IMR-90 (cell line): ENCODE measurements at regions not wholly inside any gene's neighbourhood (a gene's known extent, or its start where the extent isn't known, plus 50 kb on each side); places are given as distances from the start of the nearest gene placed in this dataset.

Experiments used
- ATAC-seq: fragments of 200-7000 bp; cut with Tn5 transposase; 2 replicates; pipeline ENCODE4 v1.9.1; 2020; ENCODE audit warnings: low read depth, mild to moderate bottlenecking, moderate library complexity
- BruUV-seq: library from RNA; stranded (reverse); fragments of 400-500 nt; replicated peaks from 2 replicates; lab custom pipeline; 2021; lab: Mats Ljungman, UMichigan
- CTCF ChIA-PET: fragments of 300-600 bp; formaldehyde crosslinking; extraction: SDS; loops from one replicate; lab custom pipeline; 2021; ENCODE audit warnings: antibody characterized with exemption; lab: Yijun Ruan, JAX
- POLR2A ChIA-PET: fragments of 300-600 bp; sonication (Branson Sonifier 250); formaldehyde crosslinking; loops from one replicate; lab custom pipeline; 2022; ENCODE audit warnings: antibody characterized with exemption; ENCODE audit not compliant: unreplicated experiment; lab: Charles Lee
- DNase-seq: peaks from one replicate; pipeline ENCODE4 v3.0.0; 2013
- H2AFZ ChIP-seq: replicated peaks from 2 replicates; pipeline ENCODE3; 2013; ENCODE audit warnings: low read length, mild to moderate bottlenecking; ENCODE audit not compliant: poor library complexity
- H2AK5ac ChIP-seq: 2 replicates; pipeline ENCODE4 v1.6.1; 2013; ENCODE audit warnings: low read depth, low read length, inconsistent platforms
- H2AK9ac ChIP-seq: replicated peaks from 2 replicates; pipeline ENCODE3; 2013; ENCODE audit warnings: mild to moderate bottlenecking, low read depth, low read length, moderate library complexity; ENCODE audit not compliant: poor library complexity
- H2BK120ac ChIP-seq: 2 replicates; pipeline ENCODE4 v1.6.1; 2013; ENCODE audit warnings: low read depth, low read length, inconsistent platforms
- H2BK15ac ChIP-seq: 3 replicates; pipeline ENCODE4 v1.6.1; 2013; ENCODE audit warnings: low read depth, low read length, inconsistent platforms
- H2BK20ac ChIP-seq: 2 replicates; pipeline ENCODE4 v1.6.1; 2013; ENCODE audit warnings: low read depth, mild to moderate bottlenecking, inconsistent platforms, low read length, moderate library complexity
- H2BK5ac ChIP-seq: 2 replicates; pipeline ENCODE4 v1.6.1; 2013; ENCODE audit warnings: mild to moderate bottlenecking, low read depth, low read length, inconsistent platforms; ENCODE audit not compliant: poor library complexity, severe bottlenecking
- H3K14ac ChIP-seq: replicated peaks from 2 replicates; pipeline ENCODE4 v1.6.1; 2013; ENCODE audit warnings: low read depth, low read length, inconsistent platforms
- H3K18ac ChIP-seq: 2 replicates; pipeline ENCODE4 v1.6.1; 2013; ENCODE audit warnings: low read depth, low read length, control low read depth
- H3K23ac ChIP-seq: 2 replicates; pipeline ENCODE4 v1.6.1; 2013; ENCODE audit warnings: low read depth, low read length, inconsistent platforms
- H3K27ac ChIP-seq: 2 replicates; pipeline ENCODE4 v1.5.1; 2013; ENCODE audit warnings: mild to moderate bottlenecking, control low read depth, low read length; ENCODE audit not compliant: insufficient read depth
- H3K27me3 ChIP-seq: 2 replicates; pipeline ENCODE4 v1.6.1; 2013; ENCODE audit warnings: low read length; ENCODE audit not compliant: control insufficient read depth, insufficient read depth
- H3K36me3 ChIP-seq: 2 replicates; pipeline ENCODE4 v1.6.1; 2013; ENCODE audit warnings: low read length, mixed read lengths; ENCODE audit not compliant: control insufficient read depth, insufficient read depth
- H3K4ac ChIP-seq: 2 replicates; pipeline ENCODE4 v1.6.1; 2013; ENCODE audit warnings: low read depth, low read length, inconsistent platforms
- H3K4me1 ChIP-seq: 2 replicates; pipeline ENCODE4 v1.6.1; 2013; ENCODE audit warnings: low read length, mixed read lengths; ENCODE audit not compliant: control insufficient read depth, insufficient read depth
- H3K4me2 ChIP-seq: 2 replicates; pipeline ENCODE4 v1.6.1; 2013; ENCODE audit warnings: low read depth, mild to moderate bottlenecking, control low read depth, low read length, moderate library complexity
- H3K4me3 ChIP-seq: 2 replicates; pipeline ENCODE4 v1.5.1; 2013; ENCODE audit warnings: low read depth, mild to moderate bottlenecking, control low read depth, low read length, moderate library complexity; ENCODE audit not compliant: insufficient read depth
- H3K56ac ChIP-seq: 2 replicates; pipeline ENCODE4 v1.6.1; 2013; ENCODE audit warnings: low read length, inconsistent platforms; ENCODE audit not compliant: insufficient read depth; ENCODE audit errors: extremely low read depth
- H3K79me1 ChIP-seq, 2 experiments: 2 replicates each; pipeline ENCODE4 v1.6.1; 2013; ENCODE audit warnings: low read length in 2 of 2, inconsistent platforms in 1 of 2, low read depth in 1 of 2
- H3K9ac ChIP-seq: 2 replicates; pipeline ENCODE4 v1.6.1; 2013; ENCODE audit warnings: low read depth, low read length, control low read depth
- H3K9me1 ChIP-seq: 2 replicates; pipeline ENCODE4 v1.6.1; 2013; ENCODE audit warnings: low read length, inconsistent platforms; ENCODE audit not compliant: insufficient read depth
- H3K9me3 ChIP-seq: 2 replicates; pipeline ENCODE4 v1.6.1; 2013; ENCODE audit warnings: low read length; ENCODE audit not compliant: control insufficient read depth, insufficient read depth
- H4K20me1 ChIP-seq: 2 replicates; pipeline ENCODE4 v1.6.1; 2013; ENCODE audit warnings: low read length, inconsistent platforms; ENCODE audit not compliant: insufficient read depth
- H4K5ac ChIP-seq: 2 replicates; pipeline ENCODE4 v1.6.1; 2013; ENCODE audit warnings: mild to moderate bottlenecking, low read depth, low read length, control low read depth
- H4K8ac ChIP-seq, 2 experiments: 2 replicates each; pipeline ENCODE4 v1.6.1; 2013; ENCODE audit warnings: low read depth in 2 of 2, low read length in 2 of 2, control low read depth in 1 of 2, inconsistent platforms in 1 of 2
- H4K91ac ChIP-seq: 2 replicates; pipeline ENCODE4 v1.6.1; 2013; ENCODE audit warnings: low read depth, low read length, inconsistent platforms; ENCODE audit not compliant: insufficient read depth
- BHLHE40 ChIP-seq: fragments of 150-350 bp; IDR thresholded peaks from 2 replicates; pipeline ENCODE4 v1.6.1; 2016; ENCODE audit warnings: mild to moderate bottlenecking, low read depth, low read length
- CEBPB ChIP-seq: IDR thresholded peaks from 2 replicates; pipeline ENCODE4 v1.6.1; 2012; ENCODE audit warnings: low read depth, low read length, improper control_type of control experiment
- CHD1 ChIP-seq: IDR thresholded peaks from 2 replicates; pipeline ENCODE4 v1.6.1; 2012; ENCODE audit warnings: low read depth, low read length, improper control_type of control experiment
- CTCF ChIP-seq: conservative IDR thresholded peaks from 2 replicates; pipeline ENCODE4 v1.5.1; 2012; ENCODE audit warnings: mild to moderate bottlenecking, low read depth, low read length, improper control_type of control experiment
- ELK1 ChIP-seq: fragments of 150-350 bp; IDR thresholded peaks from 2 replicates; pipeline ENCODE4 v1.6.1; 2016; ENCODE audit warnings: low read depth, mild to moderate bottlenecking, low read length, moderate library complexity, borderline replicate concordance
- FOS ChIP-seq: fragments of 150-350 bp; IDR thresholded peaks from 2 replicates; pipeline ENCODE4 v1.6.1; 2016; ENCODE audit warnings: low read depth, low read length
- MAZ ChIP-seq: IDR thresholded peaks from 2 replicates; pipeline ENCODE4 v1.6.1; 2012; ENCODE audit warnings: low read depth, mild to moderate bottlenecking, low read length, improper control_type of control experiment, moderate library complexity, borderline replicate concordance
- NFE2L2 ChIP-seq: fragments of 150-350 bp; IDR thresholded peaks from 2 replicates; pipeline ENCODE4 v1.6.1; 2016; ENCODE audit warnings: low read depth, mild to moderate bottlenecking, low read length
- POLR2A ChIP-seq: IDR thresholded peaks from 2 replicates; pipeline ENCODE4 v1.6.1; 2012; ENCODE audit warnings: mild to moderate bottlenecking, low read depth, low read length
- RAD21 ChIP-seq: IDR thresholded peaks from 2 replicates; pipeline ENCODE4 v1.6.1; 2012; ENCODE audit warnings: low read length, improper control_type of control experiment
- RCOR1 ChIP-seq: IDR thresholded peaks from 2 replicates; pipeline ENCODE4 v1.6.1; 2012; ENCODE audit warnings: mild to moderate bottlenecking, low read length, improper control_type of control experiment; ENCODE audit not compliant: insufficient replicate concordance
- RFX5 ChIP-seq: IDR thresholded peaks from 2 replicates; pipeline ENCODE4 v1.8.0; 2012; ENCODE audit warnings: low read depth, mild to moderate bottlenecking, low read length, moderate library complexity
- SMC3 ChIP-seq: fragments of 150-350 bp; IDR thresholded peaks from 2 replicates; pipeline ENCODE4 v1.6.1; 2016; ENCODE audit warnings: low read depth, mild to moderate bottlenecking, antibody characterized with exemption, low read length, moderate library complexity
- WGBS, 2 experiments: methylation state at CpG; one replicate each; pipeline versions ENCODE4 v1.1.5 to v1.1.7; 2013; ENCODE audit warnings: missing lambda C conversion rate in 2 of 2; ENCODE audit not compliant: insufficient read length in 1 of 2; ENCODE audit errors: extremely low coverage in 2 of 2; 5-methylcytosine and 5-hydroxymethylcytosine counted together
- dilution Hi-C: fragments of 300-500 bp; cut with HindIII; formaldehyde crosslinking; loops from one replicate; pipeline ENCODE4 v1.14.3; 2018; ENCODE audit warnings: low sequenced_read_pairs; ENCODE audit not compliant: unreplicated experiment
- in situ Hi-C: fragments of 300-500 bp; cut with MboI; formaldehyde crosslinking; loops from 3 replicates; pipeline ENCODE4 v1.14.3; 2019; ENCODE audit warnings: low sequenced_read_pairs, inconsistent platforms, mixed read lengths
- intact Hi-C: fragments of 100-400 bp; cut with micrococcal nuclease; formaldehyde crosslinking; loops from 2 replicates; pipeline ENCODE4 v1.10.0; 2022

DNA sequence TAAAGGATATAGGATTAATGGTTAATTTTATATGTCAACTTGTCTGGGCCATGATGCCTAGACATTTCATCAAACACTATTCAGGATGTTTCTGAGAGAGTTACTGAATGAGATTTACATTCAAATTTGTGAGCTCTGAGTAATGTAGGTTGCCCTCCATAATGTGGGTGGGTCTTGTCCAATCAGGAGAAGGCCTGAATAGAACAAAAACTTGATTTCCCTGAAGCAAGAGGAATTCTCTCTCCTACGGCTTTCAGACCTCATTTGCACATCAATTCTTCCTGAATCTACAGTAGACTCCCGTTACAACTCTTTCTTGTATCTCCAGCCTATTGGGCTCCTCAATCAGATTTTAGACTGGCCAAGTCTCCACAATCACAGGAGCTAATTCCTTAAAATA is 377.9 kb upstream of the PMFBP1 start:
- Histone ChIP-seq H3K18ac (no peak overlapping the region), H2BK5ac (no peak overlapping the region), H3K14ac (no peak overlapping the region), H3K79me1 (no peaks in the 10 kb centered on the region), H3K36me3 (no peaks in the 10 kb centered on the region), H3K27ac (no peak overlapping the region), H3K27me3 (no peaks in the 10 kb centered on the region), H3K9me3 (no peaks in the 10 kb centered on the region), H4K91ac (no peak overlapping the region), H4K20me1 (no peaks in the 10 kb centered on the region), H2AK5ac (no peak overlapping the region), H2AK9ac (no peak overlapping the region), H2BK15ac (no peak overlapping the region), H2AFZ (no peak overlapping the region), H3K4ac (no peak overlapping the region), H3K4me3 (no peak overlapping the region), H2BK120ac (no peak overlapping the region), H3K4me2 (no peak overlapping the region), H3K56ac (no peak overlapping the region), H3K4me1 (no peaks in the 10 kb centered on the region), H3K23ac (no peak overlapping the region), H3K9ac (no peak overlapping the region), H2BK20ac (no peak overlapping the region), H3K9me1 (no peaks in the 10 kb centered on the region), H4K8ac (no peak overlapping the region), H4K5ac (no peak overlapping the region)
- intact Hi-C loops (no loop called here), in situ Hi-C loops (no loop called here), dilution Hi-C loops (no loop called here)
- DNase-seq (no peak), ATAC-seq (no peak)
- ChIA-PET CTCF (interaction anchor here (0.6 kb wide), 1 partner anchor 15 kb away, joined by 3 read pairs; no protein-coding TSS in a partner anchor), POLR2A (no interaction called here)
- no TSS peak for BruUV-seq
- 83% methylated on average over 1 of the region's 2 CpGs; no CpG with 5 or more reads in 1 of the 2 experiments for WGBS, 2 experiments
- TF ChIP-seq RCOR1 (no peak), SMC3 (no peak), POLR2A (no peak), CHD1 (no peak), FOS (no peak), BHLHE40 (no peak), CTCF (no peak), RFX5 (no peak), MAZ (no peak), RAD21 (no peak), CEBPB (no peak), NFE2L2 (no peak), ELK1 (no peak)
